Activated naive CD8-positive, alpha-beta T cell treated with anti-CD3 and anti-CD28 coated beads, Interleukin-2, amount 50 U/mL, for 24 hours (primary cell): ENCODE measurements at regions not wholly inside any gene's neighbourhood (a gene's known extent, or its start where the extent isn't known, plus 50 kb on each side); places are given as distances from the start of the nearest gene placed in this dataset.
"Not testable (repeated sequence)": the region's sequence is repeated elsewhere in the genome, so short reads cannot be mapped to it uniquely, and the experiment has no call there.

Experiments used
- ATAC-seq: fragments of 150-1000 bp; cut with Tn5 transposase; one replicate; pipeline ENCODE4 v1.10.0; 2021
- DNase-seq: peaks from one replicate; pipeline ENCODE4 v3.0.0; 2021
- H3K27ac Mint-ChIP-seq: one replicate; pipeline ENCODE4 v1.8.0; 2021; ENCODE audit warnings: mild to moderate bottlenecking, mixed read lengths
- H3K27me3 Mint-ChIP-seq: one replicate; pipeline ENCODE4 v1.8.0; 2021; ENCODE audit warnings: mixed read lengths
- H3K36me3 Mint-ChIP-seq: one replicate; pipeline ENCODE4 v1.8.0; 2021; ENCODE audit warnings: low read depth, mixed read lengths
- H3K4me1 Mint-ChIP-seq: one replicate; pipeline ENCODE4 v1.8.0; 2021; ENCODE audit warnings: mixed read lengths
- H3K4me3 Mint-ChIP-seq: one replicate; pipeline ENCODE4 v1.8.0; 2021; ENCODE audit warnings: mild to moderate bottlenecking, moderate library complexity, mixed read lengths
- H3K9me3 Mint-ChIP-seq: one replicate; pipeline ENCODE4 v1.8.0; 2021; ENCODE audit warnings: mixed read lengths

- no peaks in the 10 kb centered on the region for H3K36me3 Mint-ChIP-seq
- no peaks in the 10 kb centered on the region for H3K4me1 Mint-ChIP-seq
- no peak for DNase-seq
- ATAC-seq, result no peak
- no peaks in the 10 kb centered on the region for H3K9me3 Mint-ChIP-seq
- no peak overlapping the region for H3K4me3 Mint-ChIP-seq
- H3K27ac Mint-ChIP-seq, result no peak overlapping the region
- H3K27me3 Mint-ChIP-seq, result no peaks in the 10 kb centered on the region
These were observed 907.4 kb downstream of the UQCRFS1 start for GRCh38 chr19:28305513-28305912.

- Mint-ChIP-seq H3K27ac (no peak overlapping the region), H3K9me3 (no peaks in the 10 kb centered on the region)
- ATAC-seq, result no peak
These were observed 909.4 kb downstream of the UQCRFS1 start for GRCh38 chr19:28303502-28303901.

GRCh38 chr19:28301961-28302360 is 911.0 kb downstream of the UQCRFS1 start:
- no peak for DNase-seq
- no peak overlapping the region for H3K4me3 Mint-ChIP-seq
- no peaks in the 10 kb centered on the region for H3K27me3 Mint-ChIP-seq
- no peaks in the 10 kb centered on the region for H3K4me1 Mint-ChIP-seq
- ATAC-seq, result no peak
- H3K27ac Mint-ChIP-seq, result no peak overlapping the region
- no peaks in the 10 kb centered on the region for H3K36me3 Mint-ChIP-seq
- no peaks in the 10 kb centered on the region for H3K9me3 Mint-ChIP-seq

More at GRCh38 chr19:28303502-28303901, 909.4 kb downstream of the UQCRFS1 start:
- Mint-ChIP-seq H3K27me3 (no peaks in the 10 kb centered on the region), H3K4me3 (no peak overlapping the region), H3K36me3 (no peaks in the 10 kb centered on the region), H3K4me1 (no peaks in the 10 kb centered on the region)
- DNase-seq, result no peak

- Mint-ChIP-seq H3K27me3 (no peaks in the 10 kb centered on the region), H3K27ac (no peak overlapping the region), H3K9me3 (no peaks in the 10 kb centered on the region), H3K4me1 (no peaks in the 10 kb centered on the region), H3K36me3 (no peaks in the 10 kb centered on the region), H3K4me3 (no peak overlapping the region)
- DNase-seq (no peak), ATAC-seq (no peak)
These were observed 911.5 kb downstream of the UQCRFS1 start for GRCh38 chr19:28301463-28301862.

GRCh38 chr19:28299649-28300048 is 913.3 kb downstream of the UQCRFS1 start:
- H3K27ac Mint-ChIP-seq, result no peak overlapping the region
- H3K36me3 Mint-ChIP-seq, result no peaks in the 10 kb centered on the region
- H3K4me1 Mint-ChIP-seq, result no peaks in the 10 kb centered on the region
- peaks cover 7% of the 10 kb centered on the region for H3K9me3 Mint-ChIP-seq
- H3K27me3 Mint-ChIP-seq, result no peaks in the 10 kb centered on the region
- no peak for ATAC-seq
- H3K4me3 Mint-ChIP-seq, result no peak overlapping the region
- DNase-seq, result no peak

GRCh38 chr19:28297586-28298157 is 915.3 kb downstream of the UQCRFS1 start:
- DNase-seq (no peak), ATAC-seq (no peak)
- Mint-ChIP-seq H3K9me3 (peaks cover 7% of the 10 kb centered on the region), H3K27ac (no peak overlapping the region), H3K4me3 (no peak overlapping the region), H3K4me1 (no peaks in the 10 kb centered on the region), H3K27me3 (no peaks in the 10 kb centered on the region), H3K36me3 (no peaks in the 10 kb centered on the region)

- no peak for ATAC-seq
- Mint-ChIP-seq H3K27me3 (no peaks in the 10 kb centered on the region), H3K36me3 (no peaks in the 10 kb centered on the region), H3K4me3 (no peak overlapping the region), H3K4me1 (no peaks in the 10 kb centered on the region), H3K27ac (no peak overlapping the region), H3K9me3 (peaks cover 7% of the 10 kb centered on the region)
- no peak for DNase-seq
These were observed 915.9 kb downstream of the UQCRFS1 start for GRCh38 chr19:28297036-28297435.

GRCh38 chr19:28296506-28296905 is 916.4 kb downstream of the UQCRFS1 start:
- no peak for DNase-seq
- no peak for ATAC-seq
- Mint-ChIP-seq H3K4me3 (no peak overlapping the region), H3K36me3 (no peaks in the 10 kb centered on the region), H3K27me3 (no peaks in the 10 kb centered on the region), H3K9me3 (peaks cover 7% of the 10 kb centered on the region), H3K4me1 (no peaks in the 10 kb centered on the region), H3K27ac (no peak overlapping the region)

GRCh38 chr19:28294975-28295374 is 918.0 kb downstream of the UQCRFS1 start:
- not testable (repeated sequence) for ATAC-seq, H3K4me1 Mint-ChIP-seq, H3K27ac Mint-ChIP-seq, H3K4me3 Mint-ChIP-seq, H3K9me3 Mint-ChIP-seq, DNase-seq, H3K27me3 Mint-ChIP-seq, H3K36me3 Mint-ChIP-seq

- no peak for DNase-seq
- Mint-ChIP-seq H3K4me3 (no peak overlapping the region), H3K27ac (no peak overlapping the region), H3K9me3 (peaks cover 7% of the 10 kb centered on the region), H3K4me1 (no peaks in the 10 kb centered on the region), H3K36me3 (no peaks in the 10 kb centered on the region), H3K27me3 (no peaks in the 10 kb centered on the region)
- no peak for ATAC-seq
These were observed 918.6 kb downstream of the UQCRFS1 start for GRCh38 chr19:28294395-28294794.

- no peaks in the 10 kb centered on the region for H3K36me3 Mint-ChIP-seq
- DNase-seq (no peak), ATAC-seq (no peak)
- no peak overlapping the region for H3K27ac Mint-ChIP-seq
- no peaks in the 10 kb centered on the region for H3K27me3 Mint-ChIP-seq
- no peak overlapping the region for H3K4me3 Mint-ChIP-seq
- no peaks in the 10 kb centered on the region for H3K4me1 Mint-ChIP-seq
- H3K9me3 Mint-ChIP-seq, result peaks cover 7% of the 10 kb centered on the region
These were observed 919.3 kb downstream of the UQCRFS1 start for GRCh38 chr19:28293685-28294084.

- peaks cover 7% of the 10 kb centered on the region for H3K9me3 Mint-ChIP-seq
- no peak overlapping the region for H3K27ac Mint-ChIP-seq
- DNase-seq (no peak), ATAC-seq (no peak)
- no peaks in the 10 kb centered on the region for H3K4me1 Mint-ChIP-seq
- H3K4me3 Mint-ChIP-seq, result peak overlapping the region; percentile 25
- no peaks in the 10 kb centered on the region for H3K36me3 Mint-ChIP-seq
- no peaks in the 10 kb centered on the region for H3K27me3 Mint-ChIP-seq
These were observed 920.0 kb downstream of the UQCRFS1 start for GRCh38 chr19:28292822-28293500.

- H3K4me1 Mint-ChIP-seq, result peaks cover 2% of the 10 kb centered on the region
- H3K36me3 Mint-ChIP-seq, result no peaks in the 10 kb centered on the region
- peaks cover 7% of the 10 kb centered on the region for H3K9me3 Mint-ChIP-seq
- ATAC-seq, result no peak
- no peak overlapping the region for H3K27ac Mint-ChIP-seq
- no peaks in the 10 kb centered on the region for H3K27me3 Mint-ChIP-seq
- no peak for DNase-seq
- H3K4me3 Mint-ChIP-seq, result no peak overlapping the region
These were observed 921.1 kb downstream of the UQCRFS1 start for GRCh38 chr19:28291874-28292273.

GRCh38 chr19:28290963-28291657 is 921.8 kb downstream of the UQCRFS1 start:
- no peaks in the 10 kb centered on the region for H3K36me3 Mint-ChIP-seq
- H3K9me3 Mint-ChIP-seq, result peaks cover 8% of the 10 kb centered on the region
- H3K4me3 Mint-ChIP-seq, result no peak overlapping the region
- DNase-seq (no peak), ATAC-seq (no peak)
- H3K27me3 Mint-ChIP-seq, result no peaks in the 10 kb centered on the region
- H3K4me1 Mint-ChIP-seq, result peaks cover 2% of the 10 kb centered on the region
- H3K27ac Mint-ChIP-seq, result no peak overlapping the region
